ENCODE measurements at regions not wholly inside any gene's neighbourhood (a gene's known extent, or its start where the extent isn't known, plus 50 kb on each side); places are given as distances from the start of the nearest gene placed in this dataset.

DNA sequence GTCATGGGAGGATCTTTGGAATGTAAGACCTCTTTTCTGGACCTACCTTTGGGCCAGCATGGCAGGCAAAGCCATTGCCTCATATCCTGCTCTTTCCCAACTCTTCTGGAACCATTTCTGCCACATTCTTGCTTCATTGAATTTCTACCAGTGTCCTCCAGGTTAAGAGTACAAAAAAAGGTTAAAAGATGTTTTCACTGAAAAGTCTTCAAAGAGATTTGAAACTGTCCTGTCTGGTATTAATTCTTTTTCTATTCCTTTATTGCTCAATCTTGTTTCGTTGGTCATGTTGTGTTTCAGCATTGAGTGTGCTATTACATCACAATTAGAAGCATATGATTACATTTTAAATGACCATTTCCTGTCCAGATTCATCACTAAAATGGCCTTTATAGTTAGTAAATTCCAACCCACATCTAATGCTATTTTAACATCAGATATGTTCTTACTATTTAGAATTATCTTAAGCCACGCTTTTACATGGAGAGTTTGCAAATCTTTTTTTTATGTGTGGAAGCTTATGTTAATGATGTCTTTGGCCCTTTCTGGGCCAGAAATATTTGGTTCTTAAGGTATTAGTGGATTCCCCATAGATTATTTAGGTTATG is 450.9 kb downstream of the GJA1 start:
- TF ChIP-seq, protein P1, sequence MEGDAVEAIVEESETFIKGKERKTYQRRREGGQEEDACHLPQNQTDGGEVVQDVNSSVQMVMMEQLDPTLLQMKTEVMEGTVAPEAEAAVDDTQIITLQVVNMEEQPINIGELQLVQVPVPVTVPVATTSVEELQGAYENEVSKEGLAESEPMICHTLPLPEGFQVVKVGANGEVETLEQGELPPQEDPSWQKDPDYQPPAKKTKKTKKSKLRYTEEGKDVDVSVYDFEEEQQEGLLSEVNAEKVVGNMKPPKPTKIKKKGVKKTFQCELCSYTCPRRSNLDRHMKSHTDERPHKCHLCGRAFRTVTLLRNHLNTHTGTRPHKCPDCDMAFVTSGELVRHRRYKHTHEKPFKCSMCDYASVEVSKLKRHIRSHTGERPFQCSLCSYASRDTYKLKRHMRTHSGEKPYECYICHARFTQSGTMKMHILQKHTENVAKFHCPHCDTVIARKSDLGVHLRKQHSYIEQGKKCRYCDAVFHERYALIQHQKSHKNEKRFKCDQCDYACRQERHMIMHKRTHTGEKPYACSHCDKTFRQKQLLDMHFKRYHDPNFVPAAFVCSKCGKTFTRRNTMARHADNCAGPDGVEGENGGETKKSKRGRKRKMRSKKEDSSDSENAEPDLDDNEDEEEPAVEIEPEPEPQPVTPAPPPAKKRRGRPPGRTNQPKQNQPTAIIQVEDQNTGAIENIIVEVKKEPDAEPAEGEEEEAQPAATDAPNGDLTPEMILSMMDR (IDR thresholded peaks at IDR 0.05) = no peak
- peak in 1 of 2 donors; percentile 31 for TF ChIP-seq POLR2AphosphoS5 (IDR thresholded peaks at IDR 0.05; ENCODE audit: insufficient read depth in 1 of 2, low read depth in 1 of 2)
- no peak for TF ChIP-seq POLR2A (IDR thresholded peaks at IDR 0.05)

All from vagina (tissue), 2 donors.